Ovary (tissue), 3 donors: ENCODE measurements at regions not wholly inside any gene's neighbourhood (a gene's known extent, or its start where the extent isn't known, plus 50 kb on each side); places are given as distances from the start of the nearest gene placed in this dataset.
"Not testable (repeated sequence)": the region's sequence is repeated elsewhere in the genome, so short reads cannot be mapped to it uniquely, and the experiment has no call there.

ENCODE experiments used
- CTCF ChIP-seq, 3 donors: fragments of 450-650 bp in 2 of 3; fragments of 200-600 bp in 1 of 3; IDR thresholded peaks; one replicate each; pipeline versions ENCODE4 v1.5.1 to v1.8.0; 2016 to 2022; ENCODE audit warnings: antibody characterized with exemption in 3 of 3, mild to moderate bottlenecking in 1 of 3
- POLR2A ChIP-seq: fragments of 450-650 bp; IDR thresholded peaks from one replicate; pipeline ENCODE4 v1.6.1; 2017; ENCODE audit warnings: antibody characterized with exemption, mild to moderate bottlenecking, moderate library complexity
- donor health status: DM: no; HTN: no; CAD: no.

- TF ChIP-seq CTCF (IDR thresholded peaks at IDR 0.05); POLR2A: not testable (repeated sequence)
Measured at GRCh38 chrX:86987351-86987750, 530.3 kb upstream of the KLHL4 start.
